ENCODE measurements at regions not wholly inside any gene's neighbourhood (a gene's known extent, or its start where the extent isn't known, plus 50 kb on each side); places are given as distances from the start of the nearest gene placed in this dataset.

DNA sequence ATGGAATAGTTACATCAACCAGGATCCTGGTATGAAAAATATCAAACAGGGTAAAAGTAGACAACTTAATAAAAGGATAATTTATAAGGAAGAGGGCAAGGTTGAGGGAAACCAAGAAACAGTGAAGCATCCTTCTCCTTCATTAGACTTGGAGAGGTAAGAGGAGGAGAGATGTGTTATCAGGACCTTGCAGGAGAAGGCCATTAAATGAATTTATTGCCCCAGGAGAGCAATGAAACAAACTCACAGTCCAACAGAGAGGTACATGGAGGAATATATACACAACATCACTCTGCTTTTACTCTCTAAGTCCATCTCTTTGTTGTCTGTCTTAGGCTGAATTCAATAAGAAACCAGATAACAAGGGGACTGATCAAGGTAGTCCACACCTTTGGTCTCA lies 966.2 kb downstream of the SORCS1 start:
- H3K36me3 Mint-ChIP-seq (ENCODE audit: low read depth), result no peaks in the 10 kb centered on the region
- no peaks in the 10 kb centered on the region for H3K9me3 Mint-ChIP-seq
- H3K4me1 Mint-ChIP-seq, result no peaks in the 10 kb centered on the region
- no peak overlapping the region for H3K4me3 Mint-ChIP-seq
- H3K27ac Mint-ChIP-seq, result no peak overlapping the region
- H3K27me3 Mint-ChIP-seq (ENCODE audit: low read depth), result no peaks in the 10 kb centered on the region
- TF ChIP-seq, protein P1, sequence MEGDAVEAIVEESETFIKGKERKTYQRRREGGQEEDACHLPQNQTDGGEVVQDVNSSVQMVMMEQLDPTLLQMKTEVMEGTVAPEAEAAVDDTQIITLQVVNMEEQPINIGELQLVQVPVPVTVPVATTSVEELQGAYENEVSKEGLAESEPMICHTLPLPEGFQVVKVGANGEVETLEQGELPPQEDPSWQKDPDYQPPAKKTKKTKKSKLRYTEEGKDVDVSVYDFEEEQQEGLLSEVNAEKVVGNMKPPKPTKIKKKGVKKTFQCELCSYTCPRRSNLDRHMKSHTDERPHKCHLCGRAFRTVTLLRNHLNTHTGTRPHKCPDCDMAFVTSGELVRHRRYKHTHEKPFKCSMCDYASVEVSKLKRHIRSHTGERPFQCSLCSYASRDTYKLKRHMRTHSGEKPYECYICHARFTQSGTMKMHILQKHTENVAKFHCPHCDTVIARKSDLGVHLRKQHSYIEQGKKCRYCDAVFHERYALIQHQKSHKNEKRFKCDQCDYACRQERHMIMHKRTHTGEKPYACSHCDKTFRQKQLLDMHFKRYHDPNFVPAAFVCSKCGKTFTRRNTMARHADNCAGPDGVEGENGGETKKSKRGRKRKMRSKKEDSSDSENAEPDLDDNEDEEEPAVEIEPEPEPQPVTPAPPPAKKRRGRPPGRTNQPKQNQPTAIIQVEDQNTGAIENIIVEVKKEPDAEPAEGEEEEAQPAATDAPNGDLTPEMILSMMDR (IDR thresholded peaks at IDR 0.05; ENCODE audit: unreplicated experiment in 3 of 3), result no peak

DNA sequence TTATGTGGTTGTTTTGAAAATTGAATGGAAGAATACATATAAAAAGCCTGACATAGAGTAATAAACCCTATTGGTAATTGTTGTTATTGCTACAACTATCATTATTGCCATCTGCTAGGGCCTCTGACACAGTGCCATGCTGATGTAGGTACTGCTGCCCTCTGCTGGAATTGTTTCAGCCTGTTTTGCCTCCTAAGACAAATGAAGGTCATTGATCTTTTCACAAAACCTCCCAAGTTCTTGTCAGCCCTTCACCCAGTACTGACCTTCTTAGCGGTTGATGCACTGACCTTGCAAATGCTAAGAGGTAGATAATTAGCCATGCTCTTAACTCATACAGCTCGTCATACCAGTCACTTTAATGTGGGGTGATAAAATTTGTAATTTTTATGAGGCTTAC lies 975.2 kb downstream of the SORCS1 start:
- Mint-ChIP-seq H3K9me3 (no peaks in the 10 kb centered on the region), H3K4me3 (no peak overlapping the region), H3K36me3 (ENCODE audit: low read depth) (no peaks in the 10 kb centered on the region), H3K27me3 (ENCODE audit: low read depth) (no peaks in the 10 kb centered on the region), H3K4me1 (peaks cover 6% of the 10 kb centered on the region), H3K27ac (peak overlapping the region in 1 of 3 experiments; percentile 40)
- TF ChIP-seq, protein P1 (IDR thresholded peaks at IDR 0.05; ENCODE audit: unreplicated experiment in 3 of 3), result peak; percentile 33 to 54 (median 54)

- Mint-ChIP-seq H3K4me1 (peaks cover 21% of the 10 kb centered on the region), H3K36me3 (ENCODE audit: low read depth) (no peaks in the 10 kb centered on the region), H3K9me3 (no peaks in the 10 kb centered on the region), H3K27ac (no peak overlapping the region), H3K4me3 (no peak overlapping the region), H3K27me3 (ENCODE audit: low read depth) (no peaks in the 10 kb centered on the region)
- TF ChIP-seq, protein P1 (IDR thresholded peaks at IDR 0.05; ENCODE audit: unreplicated experiment in 3 of 3), result no peak
These were observed 978.6 kb downstream of the SORCS1 start for GRCh38 chr10:106185951-106186350.

DNA sequence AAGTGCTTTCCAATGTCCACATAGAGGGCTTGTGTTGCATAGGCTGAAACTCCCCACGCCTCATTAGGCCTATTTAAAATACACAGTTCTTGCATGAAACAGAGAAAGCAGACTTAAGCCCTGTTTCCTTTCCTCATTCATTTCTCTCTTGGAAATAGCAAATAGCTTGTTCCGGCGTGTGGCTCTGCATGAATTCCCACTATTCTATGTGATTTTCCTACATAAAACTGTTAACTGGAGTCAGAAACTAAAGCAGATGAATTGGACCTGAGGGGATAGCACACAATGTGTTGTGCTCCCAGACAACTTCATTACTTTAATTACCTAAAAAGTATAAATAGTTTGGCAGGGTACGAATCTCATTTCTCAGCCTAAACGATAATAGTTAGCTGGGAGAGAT lies 981.5 kb downstream of the SORCS1 start:
- TF ChIP-seq, protein P1 (IDR thresholded peaks at IDR 0.05; ENCODE audit: unreplicated experiment in 3 of 3), result no peak
- peaks cover 23% of the 10 kb centered on the region for H3K4me1 Mint-ChIP-seq
- H3K27ac Mint-ChIP-seq, result peak overlapping the region; percentile 5 to 23 (median 22)
- no peaks in the 10 kb centered on the region for H3K27me3 Mint-ChIP-seq (ENCODE audit: low read depth)
- H3K36me3 Mint-ChIP-seq (ENCODE audit: low read depth), result no peaks in the 10 kb centered on the region
- H3K4me3 Mint-ChIP-seq, result no peak overlapping the region
- no peaks in the 10 kb centered on the region for H3K9me3 Mint-ChIP-seq

DNA sequence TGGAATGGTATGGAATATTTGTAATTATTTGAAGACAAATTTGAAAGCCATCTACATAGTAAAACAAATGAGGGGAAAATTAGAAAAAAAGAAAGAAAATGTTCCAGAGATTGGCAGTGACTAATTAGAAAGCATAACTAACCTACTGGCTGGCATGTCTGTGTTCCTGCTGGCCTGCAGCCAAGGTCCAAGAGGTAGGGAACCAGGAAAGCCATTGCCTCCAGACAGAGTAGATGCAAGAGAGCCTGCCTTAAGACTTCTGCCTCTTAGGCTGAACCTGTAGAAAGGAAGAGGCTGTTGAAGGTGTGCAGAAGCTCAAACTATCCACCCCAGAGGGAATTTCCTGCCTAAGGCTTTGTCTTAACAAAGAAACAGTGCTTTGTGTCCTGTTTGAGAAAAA lies 982.0 kb downstream of the SORCS1 start:
- Mint-ChIP-seq H3K27ac (peak overlapping the region in 1 of 3 experiments; percentile 5), H3K4me3 (no peak overlapping the region), H3K27me3 (ENCODE audit: low read depth) (no peaks in the 10 kb centered on the region), H3K4me1 (peaks cover 23% of the 10 kb centered on the region), H3K36me3 (ENCODE audit: low read depth) (no peaks in the 10 kb centered on the region), H3K9me3 (no peaks in the 10 kb centered on the region)
- TF ChIP-seq, protein P1 (IDR thresholded peaks at IDR 0.05; ENCODE audit: unreplicated experiment in 3 of 3), result no peak

- Mint-ChIP-seq H3K4me1 (peaks cover 23% of the 10 kb centered on the region), H3K36me3 (ENCODE audit: low read depth) (no peaks in the 10 kb centered on the region), H3K4me3 (no peak overlapping the region), H3K9me3 (no peaks in the 10 kb centered on the region), H3K27ac (peak overlapping the region; percentile 0 to 24 (median 7)), H3K27me3 (ENCODE audit: low read depth) (no peaks in the 10 kb centered on the region)
- TF ChIP-seq, protein P1 (IDR thresholded peaks at IDR 0.05; ENCODE audit: unreplicated experiment in 3 of 3), result no peak
These were observed 983.0 kb downstream of the SORCS1 start for GRCh38 chr10:106181501-106181900.
